GM12873 (cell line): ENCODE measurements at regions not wholly inside any gene's neighbourhood (a gene's known extent, or its start where the extent isn't known, plus 50 kb on each side); places are given as distances from the start of the nearest gene placed in this dataset.

Experiments used
- TF ChIP-seq, protein P1 (sequence below): IDR thresholded peaks from 2 replicates; pipeline ENCODE4 v1.5.1; 2012; ENCODE audit warnings: low read depth, mild to moderate bottlenecking, moderate library complexity, low read length, control low read depth; ENCODE audit not compliant: insufficient read depth; ENCODE audit errors: missing control alignments

GRCh38 chr11:95306801-95307200 is 75.8 kb upstream of the SESN3 start:
- TF ChIP-seq, protein P1, sequence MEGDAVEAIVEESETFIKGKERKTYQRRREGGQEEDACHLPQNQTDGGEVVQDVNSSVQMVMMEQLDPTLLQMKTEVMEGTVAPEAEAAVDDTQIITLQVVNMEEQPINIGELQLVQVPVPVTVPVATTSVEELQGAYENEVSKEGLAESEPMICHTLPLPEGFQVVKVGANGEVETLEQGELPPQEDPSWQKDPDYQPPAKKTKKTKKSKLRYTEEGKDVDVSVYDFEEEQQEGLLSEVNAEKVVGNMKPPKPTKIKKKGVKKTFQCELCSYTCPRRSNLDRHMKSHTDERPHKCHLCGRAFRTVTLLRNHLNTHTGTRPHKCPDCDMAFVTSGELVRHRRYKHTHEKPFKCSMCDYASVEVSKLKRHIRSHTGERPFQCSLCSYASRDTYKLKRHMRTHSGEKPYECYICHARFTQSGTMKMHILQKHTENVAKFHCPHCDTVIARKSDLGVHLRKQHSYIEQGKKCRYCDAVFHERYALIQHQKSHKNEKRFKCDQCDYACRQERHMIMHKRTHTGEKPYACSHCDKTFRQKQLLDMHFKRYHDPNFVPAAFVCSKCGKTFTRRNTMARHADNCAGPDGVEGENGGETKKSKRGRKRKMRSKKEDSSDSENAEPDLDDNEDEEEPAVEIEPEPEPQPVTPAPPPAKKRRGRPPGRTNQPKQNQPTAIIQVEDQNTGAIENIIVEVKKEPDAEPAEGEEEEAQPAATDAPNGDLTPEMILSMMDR = no peak

DNA sequence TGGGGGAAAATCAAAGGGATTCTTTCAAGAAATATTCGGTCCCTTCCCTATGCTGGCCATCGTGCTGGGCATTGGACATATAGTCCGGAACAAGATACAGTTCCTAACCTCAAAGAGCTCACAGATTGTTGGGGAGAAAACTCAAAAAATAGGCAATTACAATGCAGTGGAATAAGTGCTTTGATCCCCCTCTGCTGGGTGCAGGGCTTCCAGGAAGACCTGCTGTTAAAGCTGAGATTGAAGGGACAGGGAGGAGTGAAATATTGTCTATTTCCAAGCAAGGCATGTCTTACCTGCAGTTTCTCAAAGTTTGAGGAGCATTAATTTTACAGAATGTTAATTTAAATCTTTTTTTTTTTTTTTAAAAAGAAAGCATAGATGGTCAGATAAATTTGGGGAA is 75.1 kb upstream of the SESN3 start:
- TF ChIP-seq, protein P1 = no peak

- TF ChIP-seq, protein P1 = no peak
Observed at GRCh38 chr11:95305705-95306104, 74.7 kb upstream of the SESN3 start.

- TF ChIP-seq, protein P1 = no peak
Observed at GRCh38 chr11:95304777-95305176, 73.8 kb upstream of the SESN3 start.

GRCh38 chr11:95302211-95302610 is 71.2 kb upstream of the SESN3 start:
- TF ChIP-seq, protein P1 = no peak

GRCh38 chr11:95301474-95301873 is 70.5 kb upstream of the SESN3 start:
- TF ChIP-seq, protein P1 = no peak

DNA sequence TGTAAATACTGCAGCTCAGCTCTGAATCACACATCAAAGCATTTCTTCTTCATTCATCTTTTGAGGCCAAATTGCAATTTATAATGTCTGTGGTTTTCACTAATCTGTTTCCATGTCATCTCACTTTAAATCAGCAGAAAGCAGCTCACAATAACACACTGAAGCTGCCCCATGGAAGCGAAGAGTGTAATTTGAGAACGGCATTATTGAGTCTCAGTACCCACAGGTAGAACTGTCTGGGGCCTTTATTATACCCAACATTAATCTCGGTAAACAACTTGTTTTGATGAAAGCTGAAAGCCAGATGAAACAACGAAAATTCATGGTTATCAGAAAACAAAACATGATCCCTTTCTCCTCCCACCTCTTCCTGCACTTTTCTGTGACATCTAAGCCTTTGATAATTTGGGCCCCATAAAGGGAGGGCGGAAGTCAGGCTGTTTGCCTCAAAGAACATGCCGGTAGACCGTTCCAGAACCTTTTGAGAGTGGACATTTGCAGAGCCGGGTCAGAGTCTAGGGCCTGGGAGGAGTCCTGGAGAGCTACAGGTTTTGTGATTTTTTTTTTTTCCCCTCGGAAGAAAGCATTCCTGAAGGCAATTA is 68.2 kb upstream of the SESN3 start:
- TF ChIP-seq, protein P1 = no peak
